Coronary artery (tissue), 2 donors: ENCODE measurements at regions not wholly inside any gene's neighbourhood (a gene's known extent, or its start where the extent isn't known, plus 50 kb on each side); places are given as distances from the start of the nearest gene placed in this dataset.

Experiments used
- DNase-seq: peaks from one replicate; pipeline ENCODE4 v3.0.0-alpha.2; 2017; ENCODE audit warnings: low spot score
- H3K27ac ChIP-seq, 2 donors: fragments of 200-600 bp; sonication (generic); one replicate each; pipeline ENCODE4 v1.5.1; 2016 to 2019
- H3K4me3 ChIP-seq: fragments of 200-600 bp; sonication (generic); 2 replicates; pipeline ENCODE4 v1.5.1; 2016; ENCODE audit warnings: mild to moderate bottlenecking, moderate library complexity
- TF ChIP-seq, protein P1 (sequence below): fragments of 200-600 bp; sonication (generic); IDR thresholded peaks from one replicate; pipeline ENCODE4 v1.5.1; 2019; ENCODE audit warnings: antibody characterized with exemption

DNA sequence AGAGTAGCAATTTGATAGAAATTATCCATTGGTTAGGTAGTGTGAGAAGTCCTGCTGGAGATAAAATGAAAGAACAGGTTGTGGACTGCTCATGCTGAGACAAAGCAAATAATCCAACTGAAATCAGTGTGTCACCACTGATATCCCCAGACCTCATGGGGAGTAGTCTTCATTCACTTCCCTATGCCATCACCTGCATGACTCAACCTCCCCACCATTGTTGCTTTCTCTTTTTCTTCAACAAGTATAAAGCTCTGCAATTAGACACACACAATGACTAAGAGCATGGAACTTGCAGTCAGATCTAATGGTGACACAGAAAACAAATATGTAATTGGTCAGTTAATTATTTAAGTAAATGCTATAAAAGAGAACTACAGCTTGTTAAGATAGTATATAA lies 475.3 kb downstream of the RIT2 start:
- no peak for DNase-seq
- TF ChIP-seq, protein P1, sequence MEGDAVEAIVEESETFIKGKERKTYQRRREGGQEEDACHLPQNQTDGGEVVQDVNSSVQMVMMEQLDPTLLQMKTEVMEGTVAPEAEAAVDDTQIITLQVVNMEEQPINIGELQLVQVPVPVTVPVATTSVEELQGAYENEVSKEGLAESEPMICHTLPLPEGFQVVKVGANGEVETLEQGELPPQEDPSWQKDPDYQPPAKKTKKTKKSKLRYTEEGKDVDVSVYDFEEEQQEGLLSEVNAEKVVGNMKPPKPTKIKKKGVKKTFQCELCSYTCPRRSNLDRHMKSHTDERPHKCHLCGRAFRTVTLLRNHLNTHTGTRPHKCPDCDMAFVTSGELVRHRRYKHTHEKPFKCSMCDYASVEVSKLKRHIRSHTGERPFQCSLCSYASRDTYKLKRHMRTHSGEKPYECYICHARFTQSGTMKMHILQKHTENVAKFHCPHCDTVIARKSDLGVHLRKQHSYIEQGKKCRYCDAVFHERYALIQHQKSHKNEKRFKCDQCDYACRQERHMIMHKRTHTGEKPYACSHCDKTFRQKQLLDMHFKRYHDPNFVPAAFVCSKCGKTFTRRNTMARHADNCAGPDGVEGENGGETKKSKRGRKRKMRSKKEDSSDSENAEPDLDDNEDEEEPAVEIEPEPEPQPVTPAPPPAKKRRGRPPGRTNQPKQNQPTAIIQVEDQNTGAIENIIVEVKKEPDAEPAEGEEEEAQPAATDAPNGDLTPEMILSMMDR: no peak
- Histone ChIP-seq H3K4me3 (no peak overlapping the region), H3K27ac (no peak overlapping the region)

DNA sequence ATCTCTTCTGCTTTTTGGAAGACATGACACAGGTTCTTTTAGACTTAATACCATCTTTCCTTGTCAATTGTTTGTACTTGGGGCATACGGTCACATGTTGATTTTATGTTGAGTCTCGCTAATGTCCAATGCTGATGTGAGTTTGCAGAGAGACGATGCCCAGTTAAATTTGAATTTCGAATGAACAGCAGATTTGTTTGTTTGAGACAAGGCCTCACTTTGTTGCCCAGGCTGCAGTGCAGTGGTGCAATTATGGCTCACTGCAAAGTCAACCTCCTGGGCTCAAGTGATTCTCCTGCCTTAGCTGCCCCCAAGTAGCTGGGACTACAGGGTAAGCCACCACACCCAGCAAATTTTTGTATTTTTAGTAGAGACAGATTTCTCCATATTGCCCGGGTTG lies 473.5 kb downstream of the RIT2 start:
- H3K4me3 ChIP-seq: no peak overlapping the region
- TF ChIP-seq, protein P1: no peak
- no peak overlapping the region for H3K27ac ChIP-seq
- no peak for DNase-seq

- TF ChIP-seq, protein P1: no peak
- DNase-seq: no peak
- Histone ChIP-seq H3K27ac (no peak overlapping the region), H3K4me3 (no peak overlapping the region)
Measured at GRCh38 chr18:42644729-42645131, 470.8 kb downstream of the RIT2 start.

GRCh38 chr18:42649331-42650035 lies 466.0 kb downstream of the RIT2 start:
- Histone ChIP-seq H3K4me3 (no peak overlapping the region), H3K27ac (no peak overlapping the region)
- TF ChIP-seq, protein P1: no peak
- no peak for DNase-seq

DNA sequence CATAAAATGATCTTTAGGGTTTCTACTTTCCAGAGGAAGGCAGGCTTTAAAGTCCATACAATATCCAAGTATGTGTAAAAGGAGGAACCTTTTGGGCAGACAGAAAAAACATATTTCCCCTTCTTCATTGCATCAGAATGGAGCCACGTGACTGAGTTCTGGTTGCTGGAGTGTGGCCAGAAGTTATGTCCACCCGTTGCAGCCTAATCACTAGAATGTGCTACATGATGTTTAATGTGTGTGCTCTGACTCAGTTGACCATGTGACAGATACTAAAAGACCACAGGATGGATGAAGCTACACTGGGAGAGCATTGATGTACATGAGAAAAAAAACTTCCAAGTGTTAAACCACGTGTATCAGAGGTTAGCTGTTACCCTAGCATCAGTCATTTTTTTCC lies 460.9 kb downstream of the RIT2 start:
- TF ChIP-seq, protein P1: no peak
- Histone ChIP-seq H3K4me3 (no peak overlapping the region), H3K27ac (no peak overlapping the region)
- DNase-seq: no peak

- no peak for DNase-seq
- TF ChIP-seq, protein P1: no peak
- H3K27ac ChIP-seq: no peak overlapping the region
- H3K4me3 ChIP-seq: no peak overlapping the region
Measured at GRCh38 chr18:42657551-42657950, 457.9 kb downstream of the RIT2 start.

DNA sequence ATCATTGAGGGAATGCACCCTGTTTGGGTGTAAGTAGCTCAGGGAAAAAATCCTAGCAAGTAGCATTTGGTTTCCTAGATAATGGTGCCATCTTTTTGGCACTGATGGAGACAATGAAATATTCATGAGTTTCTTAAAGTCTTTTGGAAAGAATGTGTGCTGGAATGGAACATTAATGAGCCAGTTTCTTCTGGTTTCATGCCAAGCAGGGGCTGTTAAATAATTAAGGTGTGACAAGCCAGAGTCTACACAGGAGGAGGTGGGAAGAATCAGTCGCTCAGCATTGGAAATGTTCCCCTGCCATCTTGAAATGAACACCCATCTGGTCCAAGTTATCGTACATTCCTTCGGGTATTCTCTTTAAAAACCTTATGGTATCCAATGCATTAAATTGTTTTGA lies 457.3 kb downstream of the RIT2 start:
- Histone ChIP-seq H3K27ac (no peak overlapping the region), H3K4me3 (no peak overlapping the region)
- DNase-seq: no peak
- TF ChIP-seq, protein P1: no peak
